Ishikawa (cell line): ENCODE measurements at regions not wholly inside any gene's neighbourhood (a gene's known extent, or its start where the extent isn't known, plus 50 kb on each side); places are given as distances from the start of the nearest gene placed in this dataset.

Experiments
- CEBPB ChIP-seq: IDR thresholded peaks from 2 replicates; pipeline ENCODE4 v1.6.1; 2012
- CREB1 ChIP-seq: IDR thresholded peaks from 2 replicates; pipeline ENCODE4 v1.6.1; 2012; ENCODE audit warnings: low read depth
- EGR1 ChIP-seq: IDR thresholded peaks from 2 replicates; pipeline ENCODE4 v1.6.1; 2012
- EP300 ChIP-seq: IDR thresholded peaks from 2 replicates; pipeline ENCODE4 v1.6.1; 2012; ENCODE audit warnings: borderline replicate concordance
- FOXM1 ChIP-seq: IDR thresholded peaks from 2 replicates; pipeline ENCODE4 v1.6.1; 2012; ENCODE audit warnings: low read depth, borderline replicate concordance
- NFIC ChIP-seq: IDR thresholded peaks from 2 replicates; pipeline ENCODE4 v1.6.1; 2012
- RAD21 ChIP-seq: IDR thresholded peaks from 2 replicates; pipeline ENCODE4 v1.6.1; 2012; ENCODE audit warnings: low read depth
- REST ChIP-seq: IDR thresholded peaks from 2 replicates; pipeline ENCODE4 v1.6.1; 2012; ENCODE audit warnings: low read depth, mild to moderate bottlenecking
- TAF1 ChIP-seq: IDR thresholded peaks from 2 replicates; pipeline ENCODE4 v1.6.1; 2012; ENCODE audit warnings: low read depth, mild to moderate bottlenecking
- TCF12 ChIP-seq: IDR thresholded peaks from 2 replicates; pipeline ENCODE4 v1.6.1; 2012; ENCODE audit warnings: low read depth
- TEAD4 ChIP-seq: IDR thresholded peaks from 2 replicates; pipeline ENCODE4 v1.6.1; 2012
- USF1 ChIP-seq: IDR thresholded peaks from 2 replicates; pipeline ENCODE4 v1.6.1; 2012
- YY1 ChIP-seq: IDR thresholded peaks from 2 replicates; pipeline ENCODE4 v1.6.1; 2012; ENCODE audit warnings: low read depth
- ZBTB7A ChIP-seq: IDR thresholded peaks from 2 replicates; pipeline ENCODE4 v1.6.1; 2012; ENCODE audit warnings: low read depth
- TF ChIP-seq, protein P1 (sequence below): IDR thresholded peaks from 2 replicates; pipeline ENCODE4 v1.6.1; 2012

- TF ChIP-seq EGR1 (no peak), ZBTB7A (no peak), REST (no peak), RAD21 (no peak), NFIC (no peak), EP300 (no peak), TAF1 (no peak), USF1 (no peak)
- TF ChIP-seq, protein P1, sequence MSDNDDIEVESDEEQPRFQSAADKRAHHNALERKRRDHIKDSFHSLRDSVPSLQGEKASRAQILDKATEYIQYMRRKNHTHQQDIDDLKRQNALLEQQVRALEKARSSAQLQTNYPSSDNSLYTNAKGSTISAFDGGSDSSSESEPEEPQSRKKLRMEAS: no peak
Measured at GRCh38 chr5:162657076-162657475, 589.5 kb downstream of the GABRG2 start.

- TF ChIP-seq NFIC (no peak), TCF12 (no peak), CEBPB (no peak), USF1 (no peak), EGR1 (no peak), TAF1 (no peak), TEAD4 (no peak), ZBTB7A (no peak), REST (no peak), FOXM1 (no peak), EP300 (no peak), YY1 (no peak), RAD21 (no peak), CREB1 (no peak)
- TF ChIP-seq, protein P1: no peak
Measured at GRCh38 chr5:162664846-162665245, 597.3 kb downstream of the GABRG2 start.

DNA sequence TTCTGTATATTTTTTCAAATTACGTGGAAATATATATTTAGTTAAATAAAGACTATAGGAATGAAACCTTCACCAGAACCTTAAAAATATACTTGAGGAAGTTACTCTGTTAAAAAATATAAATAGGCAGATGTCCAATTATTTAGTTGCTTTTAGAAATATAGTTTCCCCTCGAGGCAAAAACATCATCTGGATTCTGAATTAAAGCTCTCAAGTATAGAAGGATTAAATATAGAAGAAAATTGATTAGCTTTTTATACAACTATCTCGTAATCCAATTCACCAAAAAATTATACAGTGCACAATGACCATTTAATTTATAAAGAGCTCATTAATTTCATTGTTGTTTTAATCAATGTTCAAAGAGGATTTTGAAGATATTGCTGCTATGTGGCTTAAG lies 601.4 kb downstream of the GABRG2 start:
- TF ChIP-seq EGR1 (no peak), TCF12 (no peak), CEBPB (no peak), CREB1 (no peak), YY1 (no peak), NFIC (no peak), REST (no peak)
- TF ChIP-seq, protein P1: no peak

DNA sequence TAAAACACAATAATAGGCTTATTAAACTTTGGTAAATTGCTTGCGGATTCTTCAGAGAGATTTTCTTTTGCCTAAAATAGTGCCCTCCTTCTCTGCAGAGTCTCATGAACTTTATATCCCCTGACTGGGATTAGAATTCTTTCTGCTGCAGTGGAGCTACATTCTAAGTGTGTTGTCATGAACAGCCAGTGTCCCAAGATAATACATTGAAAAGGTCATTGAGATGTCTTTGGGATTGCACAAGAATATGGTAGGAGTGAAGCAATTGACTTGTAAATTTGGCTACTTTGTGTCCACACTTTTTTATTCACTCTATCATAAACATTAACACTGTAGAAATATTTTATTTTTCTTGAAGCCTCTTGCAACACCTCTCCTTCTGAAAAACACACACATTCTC lies 604.5 kb downstream of the GABRG2 start:
- TF ChIP-seq EGR1 (no peak), USF1 (no peak), REST (no peak), TEAD4 (no peak), EP300 (no peak), CREB1 (no peak), RAD21 (no peak), FOXM1 (no peak), TCF12 (no peak), TAF1 (no peak), YY1 (no peak)
- TF ChIP-seq, protein P1: no peak
